ENCODE measurements at regions not wholly inside any gene's neighbourhood (a gene's known extent, or its start where the extent isn't known, plus 50 kb on each side); places are given as distances from the start of the nearest gene placed in this dataset.
"Not testable (repeated sequence)": the region's sequence is repeated elsewhere in the genome, so short reads cannot be mapped to it uniquely, and the experiment has no call there.

DNA sequence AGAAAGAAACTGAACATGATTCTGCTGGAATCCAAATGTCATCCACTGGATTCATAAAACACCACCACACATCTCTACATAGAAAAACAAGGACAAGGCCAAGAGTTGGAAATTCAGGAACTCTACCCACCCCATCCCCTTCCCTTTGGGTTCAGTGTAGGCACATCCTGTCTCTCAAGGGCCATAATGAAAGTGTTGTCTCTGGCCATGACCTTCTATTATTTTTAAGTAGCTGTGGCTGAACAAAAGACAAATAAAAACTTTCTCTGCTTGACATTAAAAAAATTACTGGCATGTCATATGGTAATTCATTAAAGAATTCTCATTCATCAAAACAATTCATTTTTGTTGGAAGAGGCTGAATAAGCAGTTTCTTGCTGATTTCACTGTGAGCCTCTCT is 54.9 kb upstream of the ZBTB18 start:
- no peak for DNase-seq

DNA sequence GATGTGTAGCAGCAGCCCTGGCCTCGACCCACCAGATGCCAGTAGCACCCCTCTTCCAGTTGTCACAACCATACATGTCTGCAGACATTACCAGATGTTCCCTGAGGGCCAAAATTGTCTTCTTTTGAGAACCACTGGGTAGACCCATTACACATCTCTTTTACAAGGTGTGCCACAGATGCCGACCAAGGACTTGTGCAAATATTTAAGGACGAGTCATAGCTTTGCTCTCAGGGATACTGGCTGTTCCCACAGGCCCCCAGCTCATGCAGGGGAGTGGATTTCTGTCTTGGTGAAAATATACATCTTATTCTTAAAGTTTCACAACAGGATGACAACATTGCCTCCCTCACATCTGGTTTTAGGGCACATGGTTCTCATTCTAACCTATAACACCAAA is 59.4 kb upstream of the ZBTB18 start:
- DNase-seq: no peak

DNA sequence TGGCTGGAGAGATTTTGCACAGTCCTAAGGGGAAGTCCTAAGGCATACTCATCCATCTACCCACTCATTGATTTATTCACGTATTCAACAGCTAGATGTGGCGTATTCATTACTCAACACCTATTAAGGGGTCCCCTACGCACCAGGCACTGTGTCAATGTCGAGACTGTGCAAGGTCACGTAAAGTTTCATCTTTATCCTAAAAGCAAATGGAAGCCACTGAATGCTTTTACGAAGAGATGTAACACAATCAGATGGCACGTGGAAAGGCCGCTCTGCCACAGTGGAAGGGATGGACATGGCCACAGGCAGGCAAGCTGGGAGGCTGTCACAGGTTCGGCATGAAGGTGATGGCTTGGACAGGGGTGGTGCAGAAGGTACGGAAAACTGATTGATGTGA is 66.3 kb upstream of the ZBTB18 start:
- DNase-seq: no peak

DNA sequence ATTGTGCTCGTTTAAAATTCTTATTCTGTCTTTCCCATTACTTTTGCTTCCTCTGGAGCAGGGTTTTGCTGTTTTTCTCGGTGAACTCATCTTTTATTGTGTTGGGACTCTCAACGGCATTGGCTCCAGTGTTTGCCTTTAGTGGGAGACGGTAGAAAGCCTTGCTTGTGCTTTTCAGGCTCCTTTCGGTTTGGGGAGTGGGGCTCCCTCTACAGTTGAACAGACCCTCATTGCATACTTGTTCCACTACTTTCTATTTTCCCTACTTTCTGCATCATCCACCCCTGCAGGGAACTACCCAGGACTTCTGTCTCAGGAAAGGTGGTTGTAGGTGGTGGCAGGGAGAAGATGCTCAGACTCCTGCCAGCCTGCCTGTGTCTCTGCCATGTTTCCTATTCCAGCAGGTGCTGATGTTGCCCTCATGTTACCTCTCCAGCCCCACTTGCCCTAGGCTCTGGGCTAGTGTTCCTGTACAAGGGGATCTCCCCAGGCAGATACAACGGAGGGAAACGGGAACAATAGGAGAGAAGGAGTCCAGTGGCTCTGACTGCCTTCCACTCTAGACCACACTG is 68.5 kb upstream of the ZBTB18 start:
- no peak for DNase-seq

DNA sequence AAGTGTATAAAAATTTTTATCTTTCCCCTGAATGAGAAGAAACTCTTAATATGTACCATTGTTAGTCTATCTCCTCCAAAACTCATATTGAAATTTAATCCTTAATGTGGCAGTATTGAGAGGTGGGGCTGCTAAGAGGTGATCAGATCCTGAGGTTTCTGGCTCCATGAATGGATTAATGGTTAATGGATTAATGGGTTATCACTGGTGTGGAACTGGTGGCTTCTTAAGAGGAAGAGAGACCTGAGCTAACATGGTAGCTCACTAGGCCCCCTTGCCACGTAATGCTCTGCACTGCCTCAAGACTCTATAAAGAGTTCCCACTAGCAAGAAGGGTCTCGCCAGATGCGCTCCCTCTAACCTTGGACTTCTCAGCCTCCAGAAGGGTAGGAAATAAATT is 70.6 kb upstream of the ZBTB18 start:
- no peak for DNase-seq

DNA sequence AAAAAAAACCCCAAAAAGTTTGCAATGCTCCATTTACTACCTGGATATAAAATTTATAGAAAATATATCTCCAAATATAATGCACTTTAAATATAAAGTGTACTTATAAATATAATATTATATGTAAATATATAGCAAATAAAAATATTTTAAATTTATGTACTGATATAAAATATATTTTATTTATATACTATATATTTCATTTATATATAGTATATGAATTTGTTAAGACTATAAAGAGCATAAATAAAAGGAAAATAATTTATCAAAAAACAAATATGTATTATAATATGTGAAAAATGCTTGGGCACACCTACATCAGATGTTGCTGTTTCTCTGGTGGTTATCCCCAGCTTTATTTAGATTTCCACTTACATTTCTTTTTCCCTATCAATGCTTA is 71.0 kb upstream of the ZBTB18 start:
- no peak for DNase-seq

DNA sequence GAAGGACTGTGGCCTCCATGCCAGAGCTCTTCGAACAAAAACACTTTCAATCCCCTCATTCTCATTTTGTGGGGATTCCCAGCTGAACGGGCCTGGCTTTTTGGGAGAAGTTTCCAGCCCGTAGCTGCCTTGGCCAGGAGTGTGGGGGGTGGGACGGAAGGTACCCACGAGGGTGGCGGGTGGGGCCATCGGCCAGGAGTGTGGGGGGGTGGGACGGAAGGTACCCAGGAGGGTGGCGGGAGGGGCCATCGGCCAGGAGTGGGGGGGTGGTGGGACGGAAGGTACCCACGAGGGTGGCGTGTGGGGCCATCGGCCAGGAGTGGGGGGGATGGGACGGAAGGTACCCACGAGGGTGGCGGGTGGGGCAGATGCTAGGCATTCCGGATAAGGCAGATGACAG is 71.7 kb upstream of the ZBTB18 start:
- no peak for DNase-seq

DNA sequence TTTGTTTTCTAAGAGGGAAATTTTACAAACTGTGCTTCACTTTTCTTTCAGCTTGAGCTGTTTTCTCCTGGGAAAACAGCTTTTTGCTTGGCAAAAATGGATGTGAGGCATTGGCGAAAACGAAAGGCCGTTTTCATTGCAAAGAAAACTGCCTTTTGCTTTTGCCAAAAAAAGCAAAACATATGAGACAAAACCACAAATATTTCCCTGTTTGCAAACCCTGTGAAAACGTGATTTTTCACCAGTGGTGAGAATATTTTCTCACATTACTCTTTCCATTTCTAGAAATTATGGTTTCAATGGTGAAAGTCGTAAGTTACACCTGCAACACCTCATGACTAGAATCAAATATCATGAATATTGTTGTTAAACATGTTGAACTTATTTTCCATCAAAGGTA is 74.0 kb upstream of the ZBTB18 start:
- DNase-seq: no peak

DNA sequence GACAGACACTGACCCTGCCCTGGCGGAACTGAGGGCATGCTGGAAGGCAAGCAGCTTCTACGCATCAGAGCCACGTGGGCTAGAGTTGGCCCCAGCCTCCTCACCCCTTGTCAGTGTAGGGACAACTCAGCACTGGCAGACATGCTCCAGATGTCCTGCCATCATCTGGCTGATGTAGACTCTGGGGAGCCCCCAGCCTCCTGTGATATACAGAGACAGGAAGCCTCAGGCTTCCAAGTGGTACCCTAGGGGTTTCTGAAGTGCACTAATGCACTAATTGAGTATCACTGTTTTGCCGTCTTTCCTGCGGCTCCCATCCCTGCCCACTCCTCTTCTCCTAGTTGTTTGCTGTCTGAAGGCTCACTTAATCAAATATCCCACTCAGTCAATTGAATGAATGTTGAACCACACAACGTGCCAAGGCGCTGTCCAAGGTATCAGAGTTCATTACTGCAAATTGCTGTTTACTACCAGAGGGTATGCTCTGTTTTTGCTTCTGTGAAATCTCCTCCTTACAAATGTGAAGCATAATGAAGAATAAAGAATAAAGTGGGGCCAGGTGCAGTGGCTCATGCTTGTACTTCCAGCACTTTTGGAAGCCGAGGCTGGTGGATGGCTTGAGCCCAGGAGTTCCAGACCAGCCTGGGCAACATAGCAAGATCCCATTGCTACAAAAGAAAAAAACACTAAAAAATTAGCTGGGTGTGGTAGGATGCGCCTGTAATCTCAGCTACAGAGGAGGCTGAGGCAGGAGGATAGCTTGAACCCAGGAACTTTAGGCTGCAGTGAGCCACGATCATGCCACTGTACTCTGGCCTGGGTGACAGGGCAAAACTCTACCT is 76.4 kb upstream of the ZBTB18 start:
- no peak for DNase-seq

DNA sequence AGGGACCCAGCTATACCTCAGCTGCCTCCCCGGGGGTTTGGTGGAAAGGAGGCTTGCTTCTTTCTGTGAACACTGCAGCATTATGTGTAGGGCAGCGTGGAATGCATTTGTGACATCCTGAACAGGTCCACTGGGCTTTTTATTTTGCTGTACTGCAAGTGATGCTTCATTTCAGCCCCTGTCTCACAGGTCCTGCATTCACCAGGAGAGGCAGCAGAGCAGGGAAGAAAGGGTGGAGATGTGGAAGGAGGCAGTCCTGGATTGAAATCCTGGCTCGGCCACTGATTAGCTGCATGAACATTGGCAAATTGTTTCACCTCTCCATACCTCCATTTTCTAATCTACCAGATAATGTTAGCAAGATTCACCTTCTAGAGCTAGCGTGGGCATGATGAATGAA is 77.9 kb upstream of the ZBTB18 start:
- DNase-seq: no peak

DNA sequence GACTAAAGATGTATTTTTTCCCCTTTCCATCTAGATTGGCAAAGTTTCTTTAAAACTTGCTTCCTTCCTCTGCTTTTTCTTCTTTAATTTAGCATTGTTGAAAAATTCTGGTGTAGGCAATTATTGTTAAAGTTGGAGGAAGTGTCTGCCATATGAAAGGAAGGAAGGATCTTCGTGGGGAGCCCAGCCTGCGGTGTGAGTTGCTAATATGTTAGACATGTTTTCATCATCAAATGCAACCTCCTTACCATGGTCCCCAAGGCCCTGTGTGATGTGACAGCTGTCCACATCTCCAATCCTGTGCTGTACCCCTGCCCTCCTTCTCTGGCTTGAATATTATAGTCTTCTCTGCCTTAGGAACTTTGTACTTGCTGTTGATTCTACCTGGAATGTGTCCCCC is 81.0 kb upstream of the ZBTB18 start:
- DNase-seq: no peak

DNA sequence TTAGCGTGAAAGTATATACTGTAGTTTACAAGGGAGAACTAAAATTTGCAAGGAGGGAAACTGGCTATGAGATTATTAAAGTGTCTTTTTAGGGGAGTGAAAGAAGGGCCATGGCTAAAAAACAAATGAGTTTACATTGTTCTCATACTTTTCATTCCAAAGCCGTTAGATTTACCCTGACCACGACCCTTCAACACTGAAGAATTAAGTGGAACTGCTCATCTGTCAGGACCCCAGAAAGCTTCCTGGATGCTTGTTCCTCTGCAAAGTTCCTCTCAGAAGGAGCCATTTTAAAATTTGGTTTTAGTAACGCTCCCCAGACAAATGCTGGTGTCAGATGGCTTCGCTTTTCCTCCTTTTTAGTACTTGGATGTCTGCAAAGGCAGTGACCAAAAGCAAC is 82.7 kb upstream of the ZBTB18 start:
- no peak for DNase-seq

DNA sequence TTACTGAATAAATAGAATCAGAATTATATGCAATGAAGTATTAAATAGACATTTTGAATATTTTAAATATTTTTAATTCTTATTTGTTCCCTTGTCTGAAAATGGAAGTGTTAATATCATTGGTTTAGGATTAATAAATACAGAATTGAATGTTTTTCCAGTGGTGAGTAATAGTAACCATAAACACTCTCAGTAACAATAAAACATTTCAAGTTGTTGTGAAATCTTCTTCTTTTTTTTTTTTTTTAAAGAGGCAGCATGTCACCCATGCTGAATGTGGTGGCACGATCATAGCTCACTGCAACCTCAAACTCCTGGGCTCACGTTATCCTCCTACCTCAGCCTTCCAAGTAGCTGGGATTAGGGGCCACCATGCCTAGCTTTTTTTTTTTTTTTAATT is 86.2 kb upstream of the ZBTB18 start:
- no peak for DNase-seq

DNA sequence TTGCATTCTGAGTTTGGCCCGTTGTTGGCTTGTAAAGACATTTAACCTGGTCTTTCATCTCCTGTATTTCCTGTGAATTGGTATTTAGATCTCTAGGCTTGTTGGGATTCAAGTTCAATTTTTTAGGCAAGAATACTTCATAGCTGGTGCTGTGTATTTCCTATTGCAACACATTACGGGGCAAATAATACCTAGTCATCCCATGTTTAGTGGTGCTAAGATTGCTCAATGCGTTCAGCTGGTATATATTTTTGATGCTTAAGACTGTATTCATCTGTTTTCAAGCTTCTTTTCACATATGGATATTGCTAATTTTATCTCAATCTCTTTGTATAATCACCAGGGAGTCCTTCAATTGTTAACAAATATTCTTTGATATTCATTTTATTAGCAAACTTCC is 87.5 kb upstream of the ZBTB18 start:
- no peak for DNase-seq

DNA sequence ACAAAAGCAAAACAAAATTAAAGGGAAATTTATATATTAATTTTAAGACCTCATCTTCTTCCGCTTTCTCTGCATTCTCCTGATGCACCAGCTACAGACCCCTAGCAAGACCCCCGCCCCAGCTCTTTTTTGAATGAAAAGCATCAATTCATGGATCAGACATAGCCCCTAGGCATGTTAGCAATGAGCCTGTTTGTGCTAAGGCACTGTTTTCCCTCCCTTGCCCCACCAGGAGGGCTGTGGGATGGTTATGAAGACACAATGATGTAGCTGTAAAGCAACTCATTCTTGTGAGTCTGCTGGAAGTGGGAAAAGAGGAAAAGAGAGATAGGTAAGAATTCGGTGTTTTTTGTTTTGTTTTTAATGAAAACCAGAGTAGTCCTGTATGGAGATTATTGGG is 88.5 kb upstream of the ZBTB18 start:
- no peak for DNase-seq

DNA sequence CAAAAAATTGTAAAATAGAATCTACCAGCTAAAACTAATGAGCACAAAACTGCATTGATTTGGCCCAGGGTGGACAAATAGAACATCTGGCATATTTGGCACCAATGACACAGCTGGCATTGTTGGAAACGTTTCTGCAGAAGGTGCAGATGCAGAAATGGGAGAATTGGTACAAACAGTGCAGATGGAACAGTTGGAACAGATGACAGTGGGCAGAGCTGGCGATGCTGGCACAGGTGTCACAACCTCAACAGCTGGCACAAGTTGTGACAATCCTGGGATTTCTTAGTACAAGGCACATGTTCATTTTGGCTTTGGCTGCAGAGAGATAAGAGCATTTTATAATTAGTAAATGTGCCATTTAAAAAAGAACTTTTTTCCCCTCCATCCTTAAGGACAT is 91.1 kb upstream of the ZBTB18 start:
- no peak for DNase-seq

DNA sequence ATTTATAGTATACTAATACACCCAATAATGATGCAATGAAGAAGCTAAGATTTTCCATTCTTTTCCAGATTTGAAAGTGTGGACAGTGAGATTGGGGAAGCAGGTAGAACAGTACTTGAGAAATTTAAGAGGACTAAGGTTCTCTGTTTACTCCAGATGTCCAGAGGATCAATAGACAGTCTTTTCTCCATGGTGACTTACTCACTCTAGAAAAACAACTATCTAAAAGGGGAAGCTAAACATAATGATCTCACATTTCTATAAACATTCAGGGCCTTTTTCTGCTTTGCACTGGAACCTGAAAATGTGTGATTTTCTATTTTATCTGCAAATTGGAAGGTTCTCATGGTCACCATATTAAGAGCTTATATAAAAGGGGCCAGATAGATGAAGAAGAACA is 93.9 kb upstream of the ZBTB18 start:
- DNase-seq: no peak

DNA sequence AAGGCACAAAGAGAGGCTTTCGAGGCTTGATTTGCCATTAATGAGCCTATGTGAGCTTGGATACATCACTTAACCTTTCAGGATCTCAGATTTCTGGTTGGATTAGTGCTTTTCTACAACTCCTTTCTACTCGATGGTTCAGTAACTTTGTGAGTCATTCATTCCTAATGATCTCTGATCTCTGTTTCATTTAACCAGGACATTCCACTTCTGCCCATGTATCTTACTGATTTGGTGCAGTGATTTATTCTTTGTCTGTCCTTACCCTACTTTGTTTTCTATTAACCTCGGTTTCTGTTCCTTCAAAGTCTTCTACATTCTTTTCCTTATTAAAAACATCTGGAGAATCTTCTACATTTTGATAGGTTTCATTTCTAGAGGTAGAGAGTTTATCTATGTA is 94.6 kb upstream of the ZBTB18 start:
- DNase-seq: no peak

DNA sequence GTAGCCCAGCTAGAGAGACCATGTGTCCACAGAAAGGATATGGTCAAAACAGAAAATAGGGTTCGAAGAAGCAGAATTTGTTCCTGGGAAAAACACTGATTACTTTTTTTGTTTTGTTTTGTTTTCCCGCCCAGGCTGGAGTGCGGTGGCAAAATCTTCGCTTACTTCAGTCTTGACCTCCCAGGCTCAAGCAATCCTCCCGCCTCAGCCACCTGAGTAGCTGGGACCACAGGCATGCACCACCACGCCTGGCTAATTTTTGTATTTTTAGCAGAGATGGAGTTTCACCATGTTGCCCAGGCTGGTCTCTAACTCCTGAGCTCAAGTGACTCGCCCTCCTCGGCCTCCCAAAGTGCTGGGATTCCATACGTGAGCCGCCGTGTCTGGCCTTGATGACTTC is 99.9 kb upstream of the ZBTB18 start:
- DNase-seq: not testable (repeated sequence)

DNA sequence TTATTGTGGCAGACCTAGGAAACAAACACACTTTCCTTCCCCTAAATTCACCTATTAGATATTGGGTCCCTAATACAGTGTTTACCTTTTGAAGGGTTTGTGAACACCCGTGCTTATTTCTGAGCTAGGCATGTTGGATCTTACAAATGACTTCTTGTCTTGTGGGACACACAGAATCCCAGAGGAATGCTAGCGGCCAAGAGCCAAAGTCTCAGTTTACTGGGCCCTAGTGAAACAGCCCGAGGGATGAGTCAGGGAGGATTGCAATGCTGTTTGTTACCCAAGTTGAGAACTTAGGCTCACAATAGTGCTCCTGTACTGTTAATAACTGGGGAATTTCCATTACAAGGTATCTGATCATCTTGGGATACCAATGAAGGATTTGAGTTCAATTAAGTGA is 100.1 kb upstream of the AKT3 start:
- no peak for DNase-seq

DNA sequence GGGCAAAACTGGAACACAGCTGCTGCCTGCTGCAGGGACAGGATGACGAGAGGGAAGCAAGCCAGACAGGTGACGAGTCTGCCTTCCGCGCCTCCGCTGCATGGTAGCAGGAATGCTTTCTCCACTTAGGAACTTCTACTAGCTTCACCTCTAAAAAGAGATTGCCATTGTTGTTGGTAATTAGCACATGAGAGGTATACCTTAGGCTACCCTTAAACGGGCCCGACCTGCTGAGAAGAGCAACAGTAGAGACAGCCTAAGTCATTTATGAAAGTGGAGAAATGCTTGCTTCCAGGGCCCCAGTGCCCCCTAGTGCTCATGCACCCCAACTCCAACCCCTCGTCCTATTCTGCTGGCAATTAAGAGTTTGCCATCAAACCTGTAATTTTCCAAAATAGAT is 96.9 kb upstream of the AKT3 start:
- peak; percentile 48 for DNase-seq

DNA sequence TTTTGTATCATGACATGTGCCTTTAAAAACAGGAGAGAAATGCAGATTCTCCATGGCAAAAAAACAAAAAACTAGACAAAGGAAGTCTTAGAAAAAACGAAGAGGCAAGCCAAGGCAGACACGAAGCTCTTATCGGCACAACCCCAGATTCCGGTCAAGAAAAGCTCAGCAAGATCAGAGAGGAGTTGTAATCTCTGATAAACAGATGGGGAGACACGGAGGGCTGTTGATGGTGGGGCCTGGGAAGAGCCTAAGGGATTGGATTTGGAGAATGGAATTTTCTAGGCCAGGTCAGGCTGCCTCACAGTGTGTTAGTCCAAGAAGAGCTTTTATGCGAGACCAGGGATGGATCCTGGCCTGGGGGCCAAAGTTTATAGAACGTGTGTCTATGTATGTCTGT is 96.2 kb upstream of the AKT3 start:
- no peak for DNase-seq

DNA sequence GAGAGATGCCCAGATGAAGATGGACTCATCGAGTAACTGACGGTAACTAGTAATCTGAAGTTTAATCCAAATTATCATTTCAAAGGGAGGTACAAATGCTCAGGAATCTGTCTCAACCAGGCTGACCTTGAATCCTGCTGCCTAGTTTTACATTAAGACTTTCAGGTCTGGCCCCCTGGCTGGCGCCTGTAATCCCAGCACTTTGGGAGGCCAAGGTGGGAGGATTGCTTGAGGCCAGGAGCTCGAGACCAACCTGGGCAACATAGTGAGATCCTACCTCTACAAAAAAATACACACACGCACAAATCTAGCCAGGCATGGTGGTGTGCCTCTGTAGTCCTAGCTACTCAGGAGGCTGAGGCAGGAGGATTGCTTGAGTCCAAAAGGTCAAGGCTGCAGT is 95.7 kb upstream of the AKT3 start:
- no peak for DNase-seq

DNA sequence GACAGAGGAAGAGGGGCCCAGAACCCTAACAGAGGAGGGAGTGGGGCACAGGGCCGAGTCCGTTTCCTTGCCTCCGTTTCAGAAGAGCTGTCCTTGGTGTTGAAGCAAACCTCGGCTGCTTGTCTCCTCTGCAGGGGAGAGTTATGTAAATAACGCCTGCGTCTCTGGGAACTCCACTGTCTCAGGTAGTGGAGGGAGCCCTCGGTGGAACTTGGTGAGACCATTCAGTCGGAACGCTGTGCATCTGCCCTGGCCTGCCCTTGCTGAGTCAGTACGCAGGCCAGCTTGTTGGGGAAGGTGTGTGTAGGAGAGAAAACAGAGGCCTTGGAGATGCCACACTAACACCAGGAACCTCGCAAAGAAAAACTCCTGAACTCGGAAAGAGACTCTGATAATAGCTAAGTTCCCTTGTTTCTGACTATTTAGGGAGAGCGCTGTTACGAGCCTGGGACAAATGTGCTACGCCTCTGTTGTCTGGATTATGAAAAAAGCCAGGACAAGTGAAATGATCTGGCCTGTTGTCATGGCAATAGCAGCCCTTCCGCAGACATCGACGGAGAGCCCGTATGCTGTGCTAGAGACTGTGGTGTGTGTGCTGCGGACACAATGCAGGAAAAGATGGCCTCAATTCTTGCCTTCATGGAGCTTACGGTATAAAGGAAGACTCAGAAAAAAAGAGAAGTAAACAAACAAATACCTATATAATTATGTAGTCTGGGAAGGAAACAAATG is 94.6 kb upstream of the AKT3 start:
- DNase-seq: no peak
